ENCODE measurements at regions not wholly inside any gene's neighbourhood (a gene's known extent, or its start where the extent isn't known, plus 50 kb on each side); places are given as distances from the start of the nearest gene placed in this dataset.
"Not testable (repeated sequence)": the region's sequence is repeated elsewhere in the genome, so short reads cannot be mapped to it uniquely, and the experiment has no call there.

DNA sequence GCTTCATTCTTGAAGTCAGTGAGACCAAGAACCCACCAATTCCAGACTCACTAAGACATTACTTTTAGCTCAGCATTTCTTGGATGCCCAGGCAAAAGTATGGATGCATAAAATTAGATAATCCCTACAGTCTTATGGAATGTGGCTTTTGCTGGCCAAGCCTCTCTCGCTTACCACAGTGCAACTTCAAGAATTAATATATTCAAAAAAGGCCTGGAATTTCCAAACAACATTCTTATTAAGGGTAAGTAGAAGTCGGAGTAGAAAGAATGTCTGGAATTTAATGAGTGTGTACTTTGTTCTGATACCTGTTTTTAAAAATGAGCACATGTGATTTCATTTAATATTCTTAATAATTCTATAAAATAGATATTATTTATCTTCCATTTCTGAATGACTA is 302.4 kb upstream of the TMTC4 start:
- DNase-seq (ENCODE audit: low spot score), result no peak
- no peaks in the 10 kb centered on the region for H3K4me1 ChIP-seq (ENCODE audit: control insufficient read depth in 4 of 4, insufficient read depth in 4 of 4, low read length in 3 of 4)
- no peak overlapping the region for H3K27ac ChIP-seq (ENCODE audit: low read depth in 1 of 2, low read length in 2 of 2)
- no peak overlapping the region for H3K4me3 ChIP-seq (ENCODE audit: low read depth in 1 of 3, low read length in 3 of 3)
- H3K36me3 ChIP-seq (ENCODE audit: control insufficient read depth in 4 of 4, insufficient read depth in 3 of 4, low read depth in 1 of 4, low read length in 3 of 4), result no peaks in the 10 kb centered on the region
- H3K27me3 ChIP-seq (ENCODE audit: control insufficient read depth in 4 of 4, insufficient read depth in 4 of 4, low read length in 3 of 4), result peaks cover 0 to 2% (median 0%) of the 10 kb centered on the region in 4 donors
- TF ChIP-seq HNF4A (conservative IDR thresholded peaks at IDR 0.05), result no peak
- no peak for TF ChIP-seq FOXA2 (IDR thresholded peaks at IDR 0.05)
- no peak for TF ChIP-seq JUND (IDR thresholded peaks at IDR 0.05)
- no peak for TF ChIP-seq SP1 (IDR thresholded peaks at IDR 0.05)
- TF ChIP-seq YY1 (IDR thresholded peaks at IDR 0.05), result no peak
- TF ChIP-seq NR2F2 (IDR thresholded peaks at IDR 0.05), result no peak
- TF ChIP-seq TAF1 (conservative IDR thresholded peaks at IDR 0.05), result no peak
- no peak for TF ChIP-seq HNF4G (IDR thresholded peaks at IDR 0.05)
- TF ChIP-seq, protein P1, sequence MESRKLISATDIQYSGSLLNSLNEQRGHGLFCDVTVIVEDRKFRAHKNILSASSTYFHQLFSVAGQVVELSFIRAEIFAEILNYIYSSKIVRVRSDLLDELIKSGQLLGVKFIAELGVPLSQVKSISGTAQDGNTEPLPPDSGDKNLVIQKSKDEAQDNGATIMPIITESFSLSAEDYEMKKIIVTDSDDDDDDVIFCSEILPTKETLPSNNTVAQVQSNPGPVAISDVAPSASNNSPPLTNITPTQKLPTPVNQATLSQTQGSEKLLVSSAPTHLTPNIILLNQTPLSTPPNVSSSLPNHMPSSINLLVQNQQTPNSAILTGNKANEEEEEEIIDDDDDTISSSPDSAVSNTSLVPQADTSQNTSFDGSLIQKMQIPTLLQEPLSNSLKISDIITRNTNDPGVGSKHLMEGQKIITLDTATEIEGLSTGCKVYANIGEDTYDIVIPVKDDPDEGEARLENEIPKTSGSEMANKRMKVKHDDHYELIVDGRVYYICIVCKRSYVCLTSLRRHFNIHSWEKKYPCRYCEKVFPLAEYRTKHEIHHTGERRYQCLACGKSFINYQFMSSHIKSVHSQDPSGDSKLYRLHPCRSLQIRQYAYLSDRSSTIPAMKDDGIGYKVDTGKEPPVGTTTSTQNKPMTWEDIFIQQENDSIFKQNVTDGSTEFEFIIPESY (IDR thresholded peaks at IDR 0.05), result no peak
- TF ChIP-seq FOXA1 (IDR thresholded peaks at IDR 0.05), result no peak
- TF ChIP-seq, protein P2, sequence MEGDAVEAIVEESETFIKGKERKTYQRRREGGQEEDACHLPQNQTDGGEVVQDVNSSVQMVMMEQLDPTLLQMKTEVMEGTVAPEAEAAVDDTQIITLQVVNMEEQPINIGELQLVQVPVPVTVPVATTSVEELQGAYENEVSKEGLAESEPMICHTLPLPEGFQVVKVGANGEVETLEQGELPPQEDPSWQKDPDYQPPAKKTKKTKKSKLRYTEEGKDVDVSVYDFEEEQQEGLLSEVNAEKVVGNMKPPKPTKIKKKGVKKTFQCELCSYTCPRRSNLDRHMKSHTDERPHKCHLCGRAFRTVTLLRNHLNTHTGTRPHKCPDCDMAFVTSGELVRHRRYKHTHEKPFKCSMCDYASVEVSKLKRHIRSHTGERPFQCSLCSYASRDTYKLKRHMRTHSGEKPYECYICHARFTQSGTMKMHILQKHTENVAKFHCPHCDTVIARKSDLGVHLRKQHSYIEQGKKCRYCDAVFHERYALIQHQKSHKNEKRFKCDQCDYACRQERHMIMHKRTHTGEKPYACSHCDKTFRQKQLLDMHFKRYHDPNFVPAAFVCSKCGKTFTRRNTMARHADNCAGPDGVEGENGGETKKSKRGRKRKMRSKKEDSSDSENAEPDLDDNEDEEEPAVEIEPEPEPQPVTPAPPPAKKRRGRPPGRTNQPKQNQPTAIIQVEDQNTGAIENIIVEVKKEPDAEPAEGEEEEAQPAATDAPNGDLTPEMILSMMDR (IDR thresholded peaks at IDR 0.05; ENCODE audit: low read depth, low read length, missing input control), result no peak
- TF ChIP-seq, protein P3, sequence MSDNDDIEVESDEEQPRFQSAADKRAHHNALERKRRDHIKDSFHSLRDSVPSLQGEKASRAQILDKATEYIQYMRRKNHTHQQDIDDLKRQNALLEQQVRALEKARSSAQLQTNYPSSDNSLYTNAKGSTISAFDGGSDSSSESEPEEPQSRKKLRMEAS (IDR thresholded peaks at IDR 0.05), result no peak
- TF ChIP-seq, protein P4, sequence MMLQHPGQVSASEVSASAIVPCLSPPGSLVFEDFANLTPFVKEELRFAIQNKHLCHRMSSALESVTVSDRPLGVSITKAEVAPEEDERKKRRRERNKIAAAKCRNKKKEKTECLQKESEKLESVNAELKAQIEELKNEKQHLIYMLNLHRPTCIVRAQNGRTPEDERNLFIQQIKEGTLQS (IDR thresholded peaks at IDR 0.05), result no peak
- no peak for TF ChIP-seq RAD21 (IDR thresholded peaks at IDR 0.05)
- H3K9me3 ChIP-seq (ENCODE audit: control insufficient read depth in 4 of 4, low read length in 3 of 4), result no peaks in the 10 kb centered on the region
- 83% methylated on average over 2 of the region's 2 CpGs for WGBS
- no peak overlapping the region for H3K9ac ChIP-seq (ENCODE audit: low read depth in 1 of 2, low read length in 2 of 2)

DNA sequence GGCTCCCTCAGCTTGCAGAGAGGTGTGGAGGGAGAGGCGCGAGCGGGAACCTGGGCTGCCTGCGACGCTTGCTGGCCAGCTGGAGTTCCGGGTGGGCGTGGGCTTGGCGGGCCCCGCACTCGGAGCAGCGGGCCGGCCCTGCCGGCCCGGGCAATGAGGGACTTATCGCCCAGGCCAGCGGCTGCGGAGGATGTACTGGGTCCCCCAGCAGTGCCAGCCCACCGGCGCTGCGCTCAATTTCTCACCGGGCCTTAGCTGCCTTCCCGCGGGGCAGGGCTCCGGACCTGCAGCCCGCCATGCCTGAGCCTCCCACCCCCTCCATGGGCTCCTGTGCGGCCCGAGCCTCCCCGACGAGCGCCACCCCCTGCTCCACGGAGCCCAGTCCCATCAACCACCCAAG is 301.1 kb upstream of the TMTC4 start:
- not testable (repeated sequence) for H3K4me1 ChIP-seq (ENCODE audit: control insufficient read depth in 4 of 4, insufficient read depth in 4 of 4, low read length in 3 of 4); H3K4me3 ChIP-seq (ENCODE audit: low read depth in 1 of 3, low read length in 3 of 3); H3K9ac ChIP-seq (ENCODE audit: low read depth in 1 of 2, low read length in 2 of 2); DNase-seq (ENCODE audit: low spot score); H3K9me3 ChIP-seq (ENCODE audit: control insufficient read depth in 4 of 4, low read length in 3 of 4); H3K27ac ChIP-seq (ENCODE audit: low read depth in 1 of 2, low read length in 2 of 2); H3K36me3 ChIP-seq (ENCODE audit: control insufficient read depth in 4 of 4, insufficient read depth in 3 of 4, low read depth in 1 of 4, low read length in 3 of 4); H3K27me3 ChIP-seq (ENCODE audit: control insufficient read depth in 4 of 4, insufficient read depth in 4 of 4, low read length in 3 of 4)
- 79% methylated on average over 31 of the region's 31 CpGs for WGBS

DNA sequence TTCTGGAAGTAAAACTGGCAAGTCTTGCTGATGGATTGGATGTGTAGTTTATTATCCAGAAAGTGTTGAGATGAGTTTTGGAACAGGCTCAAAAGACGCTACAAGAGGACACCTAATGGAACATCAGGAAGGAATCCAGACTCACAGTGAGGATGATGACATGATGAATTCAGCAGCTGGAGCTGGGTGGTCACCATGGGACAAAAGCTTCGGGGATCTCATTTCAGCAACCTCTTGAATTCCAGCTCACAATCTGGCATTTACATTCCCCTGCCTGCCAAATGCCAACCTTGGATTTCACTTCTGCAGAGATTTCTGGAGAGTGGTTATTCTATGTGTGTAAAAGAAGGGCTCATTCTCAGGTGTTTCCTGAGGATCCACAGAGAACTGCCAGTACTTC is 288.0 kb upstream of the TMTC4 start:
- H3K27ac ChIP-seq (ENCODE audit: low read depth in 1 of 2, low read length in 2 of 2), result no peak overlapping the region
- no peak overlapping the region for H3K4me3 ChIP-seq (ENCODE audit: low read depth in 1 of 3, low read length in 3 of 3)
- no peaks in the 10 kb centered on the region for H3K4me1 ChIP-seq (ENCODE audit: control insufficient read depth in 4 of 4, insufficient read depth in 4 of 4, low read length in 3 of 4)
- no peaks in the 10 kb centered on the region for H3K9me3 ChIP-seq (ENCODE audit: control insufficient read depth in 4 of 4, low read length in 3 of 4)
- H3K27me3 ChIP-seq (ENCODE audit: control insufficient read depth in 4 of 4, insufficient read depth in 4 of 4, low read length in 3 of 4), result no peaks in the 10 kb centered on the region
- no peaks in the 10 kb centered on the region for H3K36me3 ChIP-seq (ENCODE audit: control insufficient read depth in 4 of 4, insufficient read depth in 3 of 4, low read depth in 1 of 4, low read length in 3 of 4)
- no peak for DNase-seq (ENCODE audit: low spot score)
- WGBS, result 79% methylated on average over 2 of the region's 2 CpGs
- no peak overlapping the region for H3K9ac ChIP-seq (ENCODE audit: low read depth in 1 of 2, low read length in 2 of 2)
- TF ChIP-seq JUND (IDR thresholded peaks at IDR 0.05) (no peak), EGR1 (IDR thresholded peaks at IDR 0.05; ENCODE audit: low read depth in 2 of 2) (no peak), RXRA (IDR thresholded peaks at IDR 0.05) (no peak), RAD21 (IDR thresholded peaks at IDR 0.05) (no peak), TAF1 (conservative IDR thresholded peaks at IDR 0.05) (no peak), HNF4G (IDR thresholded peaks at IDR 0.05) (no peak)
- TF ChIP-seq, protein P4 (IDR thresholded peaks at IDR 0.05), result no peak
- TF ChIP-seq, protein P2 (IDR thresholded peaks at IDR 0.05; ENCODE audit: low read depth, low read length, missing input control), result no peak
- TF ChIP-seq, protein P3 (IDR thresholded peaks at IDR 0.05), result no peak

All from liver (tissue), 8 donors.